MM.1S (cell line): ENCODE measurements at regions not wholly inside any gene's neighbourhood (a gene's known extent, or its start where the extent isn't known, plus 50 kb on each side); places are given as distances from the start of the nearest gene placed in this dataset.

Experiments
- DNase-seq: peaks from one replicate; pipeline ENCODE4 v3.0.0-alpha.2; 2015
- H2AFZ ChIP-seq: fragments of 300-600 bp; sonication (generic); 2 replicates; pipeline ENCODE4 v1.6.0; 2016; ENCODE audit warnings: antibody characterized with exemption, low read length
- H3F3A ChIP-seq: fragments of 300-600 bp; sonication (generic); 2 replicates; pipeline ENCODE4 v1.6.1; 2016; ENCODE audit warnings: mild to moderate bottlenecking, antibody characterized with exemption, low read length, moderate library complexity, mixed read lengths; ENCODE audit not compliant: insufficient read depth
- H3K27ac ChIP-seq: fragments of 300-600 bp; sonication (generic); 2 replicates; pipeline ENCODE4 v1.5.1; 2016; ENCODE audit warnings: mild to moderate bottlenecking, low read length
- H3K27me3 ChIP-seq: fragments of 300-600 bp; sonication (generic); replicated peaks from 2 replicates; pipeline ENCODE4 v1.6.0; 2016; ENCODE audit warnings: low read length; ENCODE audit not compliant: insufficient read depth
- H3K36me3 ChIP-seq: fragments of 300-600 bp; sonication (generic); replicated peaks from 2 replicates; pipeline ENCODE4 v1.6.1; 2016; ENCODE audit warnings: mild to moderate bottlenecking, low read length, mixed read lengths; ENCODE audit not compliant: insufficient read depth
- H3K4me1 ChIP-seq: fragments of 300-600 bp; sonication (generic); 2 replicates; pipeline ENCODE4 v1.6.1; 2016; ENCODE audit warnings: low read length, mixed read lengths
- H3K4me2 ChIP-seq: fragments of 300-600 bp; sonication (generic); 2 replicates; pipeline ENCODE4 v1.6.0; 2016; ENCODE audit warnings: low read depth, low read length
- H3K4me3 ChIP-seq: fragments of 300-600 bp; sonication (generic); 2 replicates; pipeline ENCODE4 v1.5.1; 2016; ENCODE audit warnings: low read length, mixed read lengths
- H3K79me2 ChIP-seq: fragments of 300-600 bp; sonication (generic); 2 replicates; pipeline ENCODE4 v1.6.1; 2016; ENCODE audit warnings: mixed run types, low read length, mixed read lengths
- H3K9ac ChIP-seq: fragments of 300-600 bp; sonication (generic); 2 replicates; pipeline ENCODE4 v1.6.1; 2016; ENCODE audit warnings: low read length, mixed read lengths
- H3K9me2 ChIP-seq: fragments of 300-600 bp; sonication (generic); replicated peaks from 2 replicates; pipeline ENCODE4 v1.6.1; 2016; ENCODE audit warnings: mild to moderate bottlenecking, low read length, mixed read lengths; ENCODE audit not compliant: insufficient read depth
- H3K9me3 ChIP-seq: fragments of 300-600 bp; sonication (generic); replicated peaks from 2 replicates; pipeline ENCODE4 v1.6.1; 2016; ENCODE audit warnings: mild to moderate bottlenecking, low read length, mixed read lengths; ENCODE audit not compliant: insufficient read depth
- H4K20me1 ChIP-seq: fragments of 300-600 bp; sonication (generic); 2 replicates; pipeline ENCODE4 v1.6.1; 2016; ENCODE audit warnings: mild to moderate bottlenecking, low read length, moderate library complexity, mixed read lengths; ENCODE audit not compliant: insufficient read depth
- EZH2 ChIP-seq: fragments of 300-600 bp; sonication (generic); optimal IDR thresholded peaks from 2 replicates; pipeline ENCODE3; 2017; ENCODE audit warnings: low read depth, mild to moderate bottlenecking, antibody characterized with exemption, low read length, mixed read lengths
- EZH2phosphoT487 ChIP-seq: fragments of 300-600 bp; sonication (generic); IDR thresholded peaks from 2 replicates; pipeline ENCODE4 v1.6.1; 2018; ENCODE audit warnings: antibody characterized with exemption, low read length
- TF ChIP-seq, protein P1 (sequence below): fragments of 300-600 bp; sonication (generic); IDR thresholded peaks from 2 replicates; pipeline ENCODE4 v1.5.1; 2016; ENCODE audit warnings: antibody characterized with exemption, low read length, mixed read lengths

DNA sequence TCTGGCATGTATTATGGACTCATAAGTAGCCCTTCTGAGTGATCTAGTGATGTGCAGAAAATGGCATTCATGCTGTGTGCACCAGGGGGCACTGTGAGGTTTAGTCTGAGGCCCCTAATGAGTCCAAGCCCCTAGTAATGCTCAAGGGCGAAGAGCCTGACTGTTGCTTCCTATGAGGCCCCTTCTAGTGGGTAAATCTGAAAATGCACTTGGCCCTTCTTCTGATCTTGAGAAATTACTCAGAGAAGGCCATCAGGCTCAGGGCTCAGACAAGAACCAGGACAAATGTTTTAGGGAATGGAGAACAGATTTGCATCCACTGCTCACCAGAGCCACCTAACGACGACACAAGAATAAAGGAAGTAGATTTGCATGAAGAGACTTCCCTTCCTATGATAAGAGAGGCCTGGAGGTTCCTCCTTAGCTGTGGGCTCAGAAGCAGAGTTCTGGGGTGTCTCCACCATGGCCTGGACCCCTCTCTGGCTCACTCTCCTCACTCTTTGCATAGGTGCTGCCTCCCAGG, 75.8 kb downstream of the GGTLC2 start:
- peak; percentile 68 for DNase-seq
- H3F3A ChIP-seq = peaks cover 18% of the 10 kb centered on the region

DNA sequence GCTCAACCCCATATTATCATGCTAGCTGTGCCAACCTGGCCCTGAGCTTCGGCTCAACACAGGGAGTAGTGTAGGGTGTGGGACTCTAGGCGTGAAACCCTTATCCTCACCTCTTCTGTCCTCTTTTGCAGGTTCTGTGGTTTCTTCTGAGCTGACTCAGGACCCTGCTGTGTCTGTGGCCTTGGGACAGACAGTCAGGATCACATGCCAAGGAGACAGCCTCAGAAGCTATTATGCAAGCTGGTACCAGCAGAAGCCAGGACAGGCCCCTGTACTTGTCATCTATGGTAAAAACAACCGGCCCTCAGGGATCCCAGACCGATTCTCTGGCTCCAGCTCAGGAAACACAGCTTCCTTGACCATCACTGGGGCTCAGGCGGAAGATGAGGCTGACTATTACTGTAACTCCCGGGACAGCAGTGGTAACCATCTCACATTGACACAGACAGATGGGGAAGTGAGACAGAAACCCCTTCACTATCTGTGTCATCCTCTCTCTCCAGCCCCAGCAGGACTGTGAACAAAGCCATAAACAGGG, 76.4 kb downstream of the GGTLC2 start:
- H3K4me1 ChIP-seq = peaks cover 37% of the 10 kb centered on the region
- no peaks in the 10 kb centered on the region for H3K27me3 ChIP-seq
- DNase-seq = peak; percentile 36
- no peak for TF ChIP-seq EZH2phosphoT487
- TF ChIP-seq EZH2 = no peak
- TF ChIP-seq, protein P1, sequence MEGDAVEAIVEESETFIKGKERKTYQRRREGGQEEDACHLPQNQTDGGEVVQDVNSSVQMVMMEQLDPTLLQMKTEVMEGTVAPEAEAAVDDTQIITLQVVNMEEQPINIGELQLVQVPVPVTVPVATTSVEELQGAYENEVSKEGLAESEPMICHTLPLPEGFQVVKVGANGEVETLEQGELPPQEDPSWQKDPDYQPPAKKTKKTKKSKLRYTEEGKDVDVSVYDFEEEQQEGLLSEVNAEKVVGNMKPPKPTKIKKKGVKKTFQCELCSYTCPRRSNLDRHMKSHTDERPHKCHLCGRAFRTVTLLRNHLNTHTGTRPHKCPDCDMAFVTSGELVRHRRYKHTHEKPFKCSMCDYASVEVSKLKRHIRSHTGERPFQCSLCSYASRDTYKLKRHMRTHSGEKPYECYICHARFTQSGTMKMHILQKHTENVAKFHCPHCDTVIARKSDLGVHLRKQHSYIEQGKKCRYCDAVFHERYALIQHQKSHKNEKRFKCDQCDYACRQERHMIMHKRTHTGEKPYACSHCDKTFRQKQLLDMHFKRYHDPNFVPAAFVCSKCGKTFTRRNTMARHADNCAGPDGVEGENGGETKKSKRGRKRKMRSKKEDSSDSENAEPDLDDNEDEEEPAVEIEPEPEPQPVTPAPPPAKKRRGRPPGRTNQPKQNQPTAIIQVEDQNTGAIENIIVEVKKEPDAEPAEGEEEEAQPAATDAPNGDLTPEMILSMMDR = no peak
- peak overlapping the region; percentile 87 for H3K4me2 ChIP-seq
- H2AFZ ChIP-seq = peak overlapping the region; percentile 74
- H4K20me1 ChIP-seq = no peaks in the 10 kb centered on the region
- H3K79me2 ChIP-seq = no peaks in the 10 kb centered on the region
- peak overlapping the region; percentile 98 for H3K27ac ChIP-seq
- H3K9me3 ChIP-seq = no peaks in the 10 kb centered on the region
- no peaks in the 10 kb centered on the region for H3K9me2 ChIP-seq
- H3F3A ChIP-seq = peaks cover 18% of the 10 kb centered on the region
- peak overlapping the region; percentile 62; the same call in 1 of the 2 replicates for H3K9ac ChIP-seq
- peak overlapping the region; percentile 36; the same call in 1 of the 2 replicates for H3K4me3 ChIP-seq
- no peaks in the 10 kb centered on the region for H3K36me3 ChIP-seq

More for the DNA sequence above, 75.8 kb downstream of the GGTLC2 start:
- no peaks in the 10 kb centered on the region for H4K20me1 ChIP-seq
- H3K4me1 ChIP-seq = peaks cover 37% of the 10 kb centered on the region
- no peaks in the 10 kb centered on the region for H3K79me2 ChIP-seq
- H3K9me3 ChIP-seq = no peaks in the 10 kb centered on the region
- H2AFZ ChIP-seq = peak overlapping the region; percentile 74
- peak overlapping the region; percentile 36; the same call in 1 of the 2 replicates for H3K4me3 ChIP-seq
- TF ChIP-seq, protein P1 = peak; percentile 65
- TF ChIP-seq EZH2phosphoT487 = no peak
- H3K27ac ChIP-seq = peak overlapping the region; percentile 98
- no peaks in the 10 kb centered on the region for H3K36me3 ChIP-seq
- H3K27me3 ChIP-seq = no peaks in the 10 kb centered on the region
- H3K9ac ChIP-seq = peak overlapping the region; percentile 62; the same call in 1 of the 2 replicates
- H3K4me2 ChIP-seq = peak overlapping the region; percentile 87
- H3K9me2 ChIP-seq = no peaks in the 10 kb centered on the region

DNA sequence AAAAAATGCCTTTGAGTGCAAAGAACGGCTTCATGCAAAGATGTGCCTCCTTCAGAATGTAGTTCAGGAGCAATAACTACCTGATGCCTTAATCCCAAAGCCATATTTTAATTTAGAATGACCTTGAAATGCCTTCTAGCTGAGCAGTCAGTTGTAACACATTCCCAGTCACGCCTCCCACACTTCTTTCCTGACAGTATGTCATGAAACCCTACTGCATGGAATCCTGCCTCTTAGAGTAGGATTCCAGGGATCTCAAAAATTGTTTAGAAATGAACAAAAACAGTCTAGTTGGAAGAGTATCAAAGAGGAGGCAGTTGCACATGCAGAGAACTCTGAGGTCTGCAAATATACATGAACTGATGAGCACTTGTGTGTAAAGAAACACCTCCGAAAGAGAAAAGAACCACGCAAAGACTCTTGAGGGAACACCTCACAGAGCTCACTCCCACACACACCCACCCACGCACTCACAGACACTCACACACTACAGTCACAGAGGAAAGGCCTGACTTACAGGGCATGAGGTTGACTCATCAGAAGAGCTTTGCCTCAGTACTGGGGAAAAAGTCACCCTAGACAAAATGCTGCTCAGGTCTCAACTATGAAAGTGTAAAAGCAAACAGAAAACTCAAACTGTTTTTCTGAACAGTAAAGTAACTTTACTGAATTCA, 77.4 kb downstream of the GGTLC2 start:
- Histone ChIP-seq H3K9ac (peak overlapping the region; percentile 62; the same call in 1 of the 2 replicates), H3K36me3 (no peaks in the 10 kb centered on the region), H3K27me3 (no peaks in the 10 kb centered on the region), H3K9me3 (no peaks in the 10 kb centered on the region), H3K4me2 (peak overlapping the region; percentile 87), H3K4me3 (no peak overlapping the region; the same call in 1 of the 2 replicates), H3K79me2 (no peaks in the 10 kb centered on the region), H2AFZ (no peak overlapping the region), H3K4me1 (peaks cover 37% of the 10 kb centered on the region), H3F3A (peaks cover 18% of the 10 kb centered on the region), H4K20me1 (no peaks in the 10 kb centered on the region), H3K9me2 (no peaks in the 10 kb centered on the region), H3K27ac (peak overlapping the region; percentile 98; the same call in 1 of the 2 replicates)
- TF ChIP-seq EZH2phosphoT487 (no peak), EZH2 (no peak)
- TF ChIP-seq, protein P1 = no peak
- DNase-seq = no peak
